H1 (cell line): ENCODE measurements at regions not wholly inside any gene's neighbourhood (a gene's known extent, or its start where the extent isn't known, plus 50 kb on each side); places are given as distances from the start of the nearest gene placed in this dataset.

Source experiments
- CTCF ChIA-PET: fragments of 300-600 bp; sonication (Branson Sonifier 250); formaldehyde crosslinking; loops from one replicate; lab custom pipeline; 2021; ENCODE audit not compliant: partially characterized antibody; lab: Charles Lee
- POLR2A ChIA-PET: fragments of 300-600 bp; sonication (Branson Sonifier 250); formaldehyde crosslinking; loops from one replicate; lab custom pipeline; 2021; ENCODE audit warnings: inconsistent platforms; ENCODE audit not compliant: partially characterized antibody; lab: Charles Lee
- DNase-seq, 2 experiments: peaks; one replicate each; pipeline versions ENCODE4 v3.0.0 to v3.0.0-alpha.2; 2010 to 2022; ENCODE audit warnings: low spot score in 2 of 2, low read depth in 1 of 2, mixed read lengths in 1 of 2
- FAIRE-seq: peaks from 2 replicates; lab custom pipeline; 2011; peaks lifted over from hg19 to GRCh38; lab: Jason Lieb, UNC
- H2AFZ ChIP-seq: 2 replicates; pipeline ENCODE4 v1.8.1; 2012; ENCODE audit warnings: low read length, inconsistent platforms
- H2AK5ac ChIP-seq: 2 replicates; pipeline ENCODE4 v1.6.1; 2013; ENCODE audit warnings: low read depth, low read length
- H2BK120ac ChIP-seq: replicated peaks from 2 replicates; pipeline ENCODE3; 2013; ENCODE audit warnings: low read depth, low read length, inconsistent platforms
- H2BK12ac ChIP-seq: 2 replicates; pipeline ENCODE4 v1.6.1; 2013; ENCODE audit warnings: low read depth, low read length
- H2BK15ac ChIP-seq: 2 replicates; pipeline ENCODE4 v1.6.1; 2013; ENCODE audit warnings: low read length
- H2BK20ac ChIP-seq: 2 replicates; pipeline ENCODE4 v1.6.1; 2013; ENCODE audit warnings: low read length
- H2BK5ac ChIP-seq: 2 replicates; pipeline ENCODE4 v1.6.1; 2013; ENCODE audit warnings: low read depth, low read length
- H3K14ac ChIP-seq: 2 replicates; pipeline ENCODE4 v1.6.1; 2013; ENCODE audit warnings: inconsistent platforms; ENCODE audit not compliant: insufficient read length
- H3K18ac ChIP-seq: 2 replicates; pipeline ENCODE4 v1.6.1; 2013; ENCODE audit warnings: low read length; ENCODE audit errors: extremely low read depth
- H3K23ac ChIP-seq: 2 replicates; pipeline ENCODE4 v1.6.1; 2013; ENCODE audit warnings: inconsistent platforms; ENCODE audit not compliant: insufficient read length
- H3K23me2 ChIP-seq: 2 replicates; pipeline ENCODE4 v1.6.1; 2013; ENCODE audit warnings: low read depth, low read length
- H3K27ac ChIP-seq: 2 replicates; pipeline ENCODE4 v1.6.1; 2011; ENCODE audit warnings: low read depth, low read length, inconsistent platforms
- H3K27me3 ChIP-seq, 4 experiments: replicated peaks in 1 of 4; 1 replicate in 1 of 4; 2 replicates in 3 of 4; pipeline versions ENCODE4 v1.6.1 to v1.8.1; 2011 to 2013; ENCODE audit warnings: low read length in 3 of 4, mild to moderate bottlenecking in 3 of 4, inconsistent platforms in 2 of 4, mixed read lengths in 2 of 4, moderate library complexity in 1 of 4; ENCODE audit not compliant: control insufficient read depth in 3 of 4, insufficient read depth in 3 of 4; ENCODE audit errors: extremely low read depth in 1 of 4
- H3K36me3 ChIP-seq, 4 experiments: 2 replicates each; pipeline versions ENCODE4 v1.6.1 to v1.8.1; 2011 to 2013; ENCODE audit warnings: mild to moderate bottlenecking in 4 of 4, low read length in 3 of 4, moderate library complexity in 2 of 4, control low read depth in 1 of 4, inconsistent platforms in 1 of 4; ENCODE audit not compliant: insufficient read depth in 4 of 4, control insufficient read depth in 2 of 4
- H3K4ac ChIP-seq: replicated peaks from 2 replicates; pipeline ENCODE3; 2013; ENCODE audit warnings: low read length, low read depth, mixed read lengths, inconsistent platforms; ENCODE audit not compliant: insufficient read length
- H3K4me1 ChIP-seq, 4 experiments: replicated peaks in 1 of 4; 1 replicate in 1 of 4; 2 replicates in 3 of 4; pipeline versions ENCODE4 v1.6.1 to v1.8.1; 2011 to 2013; ENCODE audit warnings: low read length in 3 of 4, inconsistent platforms in 2 of 4, mixed read lengths in 1 of 4; ENCODE audit not compliant: insufficient read depth in 4 of 4, control insufficient read depth in 3 of 4
- H3K4me2 ChIP-seq, 2 experiments: 2 replicates each; pipeline versions ENCODE4 v1.6.1 to v1.8.1; 2011 to 2013; ENCODE audit warnings: low read depth in 2 of 2, low read length in 2 of 2, control low read depth in 1 of 2, inconsistent platforms in 1 of 2, mild to moderate bottlenecking in 1 of 2; ENCODE audit not compliant: insufficient read depth in 1 of 2
- H3K4me3 ChIP-seq, 4 experiments: fragments of 200-600, 300-600 bp in 1 of 4; sonication (generic), shearing (Covaris generic), sonication (Bioruptor Twin) in 1 of 4; 2 replicates each; pipeline versions ENCODE4 v1.5.1 to v1.8.1; 2011 to 2016; ENCODE audit warnings: low read length in 4 of 4, low read depth in 3 of 4, control low read depth in 2 of 4, inconsistent platforms in 2 of 4, mild to moderate bottlenecking in 2 of 4, mixed read lengths in 1 of 4, moderate library complexity in 1 of 4; ENCODE audit not compliant: insufficient read depth in 2 of 4; ENCODE audit errors: extremely low read depth in 1 of 4
- H3K56ac ChIP-seq: replicated peaks from 2 replicates; pipeline ENCODE3; 2013; ENCODE audit warnings: low read depth, mild to moderate bottlenecking, mixed read lengths, low read length, inconsistent platforms; ENCODE audit not compliant: insufficient read length
- H3K79me1 ChIP-seq: 2 replicates; pipeline ENCODE4 v1.6.1; 2013; ENCODE audit warnings: low read depth, low read length, control low read depth
- H3K79me2 ChIP-seq, 2 experiments: 2 replicates each; pipeline versions ENCODE4 v1.6.1 to v1.8.1; 2012 to 2013; ENCODE audit warnings: low read length in 2 of 2, mild to moderate bottlenecking in 2 of 2, inconsistent platforms in 1 of 2; ENCODE audit not compliant: insufficient read depth in 2 of 2, control insufficient read depth in 1 of 2
- H3K9ac ChIP-seq, 4 experiments: replicated peaks in 1 of 4; 1 replicate in 1 of 4; 2 replicates in 3 of 4; pipeline versions ENCODE4 v1.6.1 to v1.8.1; 2011 to 2013; ENCODE audit warnings: low read depth in 3 of 4, low read length in 3 of 4, control low read depth in 2 of 4, mild to moderate bottlenecking in 2 of 4, moderate library complexity in 2 of 4, inconsistent platforms in 1 of 4; ENCODE audit errors: extremely low read depth in 1 of 4
- H3K9me3 ChIP-seq, 2 experiments: 2 replicates each; pipeline versions ENCODE4 v1.6.1 to v1.8.1; 2012 to 2013; ENCODE audit warnings: mild to moderate bottlenecking in 2 of 2, moderate library complexity in 2 of 2, control low read depth in 1 of 2, inconsistent platforms in 1 of 2, low read depth in 1 of 2, low read length in 1 of 2, mixed read lengths in 1 of 2; ENCODE audit not compliant: insufficient read depth in 2 of 2
- H4K20me1 ChIP-seq, 2 experiments: replicated peaks in 1 of 2; 2 replicates each; pipeline versions ENCODE3 to v1.8.1; 2011 to 2013; ENCODE audit warnings: inconsistent platforms in 2 of 2, low read length in 2 of 2, mild to moderate bottlenecking in 1 of 2; ENCODE audit not compliant: insufficient read depth in 2 of 2, control insufficient read depth in 1 of 2
- H4K5ac ChIP-seq: 2 replicates; pipeline ENCODE4 v1.6.1; 2013; ENCODE audit warnings: low read length, low read depth, mixed read lengths, inconsistent platforms; ENCODE audit not compliant: insufficient read length
- H4K8ac ChIP-seq: 2 replicates; pipeline ENCODE4 v1.8.0; 2013; ENCODE audit warnings: mild to moderate bottlenecking, moderate library complexity, low read length, inconsistent platforms; ENCODE audit not compliant: insufficient read depth; ENCODE audit errors: extremely low read depth
- H4K91ac ChIP-seq: replicated peaks from 2 replicates; pipeline ENCODE3; 2013; ENCODE audit warnings: low read length, mixed read lengths, inconsistent platforms; ENCODE audit not compliant: insufficient read length
- CHD2 ChIP-seq: IDR thresholded peaks from 2 replicates; pipeline ENCODE4 v1.6.1; 2012; ENCODE audit warnings: low read length, improper control_type of control experiment
- FOSL1 ChIP-seq: IDR thresholded peaks from 2 replicates; pipeline ENCODE4 v1.6.1; 2011; ENCODE audit warnings: mild to moderate bottlenecking, low read depth, low read length, moderate library complexity; ENCODE audit not compliant: insufficient read depth
- KDM5A ChIP-seq: fragments of 200-600 bp; IDR thresholded peaks from 2 replicates; pipeline ENCODE4 v1.7.1; 2012; ENCODE audit warnings: mild to moderate bottlenecking, low read length, inconsistent platforms, mixed read lengths
- RBBP5 ChIP-seq: IDR thresholded peaks from 2 replicates; pipeline ENCODE4 v1.7.1; 2012; ENCODE audit warnings: low read depth, mild to moderate bottlenecking, inconsistent platforms, low read length, moderate library complexity, borderline replicate concordance
- SIRT6 ChIP-seq: IDR thresholded peaks from one replicate; pipeline ENCODE4 v1.7.1; 2012; ENCODE audit warnings: low read length, inconsistent platforms
- SP2 ChIP-seq: IDR thresholded peaks from 2 replicates; pipeline ENCODE4 v1.6.1; 2012; ENCODE audit warnings: mild to moderate bottlenecking, low read length, inconsistent platforms
- SUZ12 ChIP-seq: fragments of 200-600 bp; sonication (generic); IDR thresholded peaks from 2 replicates; pipeline ENCODE4 v1.6.1; 2012; ENCODE audit warnings: mild to moderate bottlenecking, inconsistent platforms, low read length, moderate library complexity, mixed read lengths
- WGBS, 2 experiments: shearing (Covaris generic) in 1 of 2; methylation state at CpG; one replicate each; pipeline versions ENCODE4 v1.1.6 to v1.1.7; 2013 to 2015; ENCODE audit warnings: low lambda C conversion rate in 2 of 2, mixed read lengths in 2 of 2, inconsistent platforms in 1 of 2, low coverage in 1 of 2, missing lambda C conversion rate in 1 of 2; ENCODE audit not compliant: insufficient replicate concordance in 2 of 2, insufficient coverage in 1 of 2, insufficient read length in 1 of 2; ENCODE audit errors: extremely low coverage in 1 of 2, missing lambda C conversion rate in 1 of 2; 5-methylcytosine and 5-hydroxymethylcytosine counted together
- TF ChIP-seq, protein P1 (sequence below): IDR thresholded peaks from 2 replicates; pipeline ENCODE4 v1.6.1; 2012; ENCODE audit warnings: low read length, inconsistent platforms
- TF ChIP-seq, protein P2 (sequence below), 3 experiments: IDR thresholded peaks; 1 replicate in 2 of 3; 2 replicates in 1 of 3; pipeline versions ENCODE4 v1.5.1 to v1.6.1; 2011; ENCODE audit warnings: low read length in 3 of 3, mild to moderate bottlenecking in 3 of 3, inconsistent platforms in 2 of 3, low read depth in 1 of 3, moderate library complexity in 1 of 3; ENCODE audit not compliant: insufficient read depth in 1 of 3; ENCODE audit errors: control extremely low read depth in 1 of 3

DNA sequence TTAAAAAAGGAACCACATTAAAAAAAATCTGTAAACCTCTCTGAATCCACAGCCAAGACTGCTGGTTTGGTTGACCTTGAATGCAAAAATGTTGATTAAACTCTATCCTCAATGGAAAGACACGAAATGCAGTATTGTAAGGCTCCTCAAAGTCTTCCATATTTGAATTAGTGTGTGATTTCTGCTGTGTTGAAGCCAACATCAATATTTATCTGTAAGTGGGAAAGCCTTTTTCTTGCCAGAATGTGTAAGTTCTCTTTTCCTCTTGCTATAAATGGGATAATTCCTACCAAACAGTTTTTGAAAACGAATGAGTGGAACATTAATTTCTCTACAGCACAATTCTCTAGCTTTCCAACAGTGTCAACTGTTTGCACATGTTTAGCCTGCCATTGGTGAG, 422.1 kb upstream of the TNC start:
- Histone ChIP-seq H3K36me3 (no peaks in the 10 kb centered on the region), H2AK5ac (no peak overlapping the region), H3K23me2 (no peaks in the 10 kb centered on the region), H3K23ac (no peak overlapping the region), H2AFZ (no peak overlapping the region), H2BK20ac (no peak overlapping the region), H3K79me1 (no peaks in the 10 kb centered on the region), H3K14ac (no peak overlapping the region), H4K20me1 (no peaks in the 10 kb centered on the region), H2BK5ac (no peak overlapping the region), H4K8ac (no peak overlapping the region), H2BK120ac (no peak overlapping the region), H3K4ac (no peak overlapping the region), H4K5ac (no peak overlapping the region), H3K56ac (no peak overlapping the region), H3K4me1 (no peaks in the 10 kb centered on the region), H4K91ac (no peak overlapping the region), H3K4me2 (no peak overlapping the region), H3K9ac (no peak overlapping the region), H3K27me3 (no peaks in the 10 kb centered on the region), H2BK12ac (no peak overlapping the region), H3K18ac (no peak overlapping the region), H3K9me3 (no peaks in the 10 kb centered on the region), H2BK15ac (no peak overlapping the region), H3K79me2 (no peaks in the 10 kb centered on the region), H3K4me3 (no peak overlapping the region), H3K27ac (no peak overlapping the region)
- CTCF ChIA-PET, result no interaction called here
- POLR2A ChIA-PET, result interaction anchor here (0.9 kb wide), 1 partner anchor 52 kb away, joined by 3 read pairs; no protein-coding TSS in a partner anchor
- TF ChIP-seq SUZ12, result no peak
- no peak for TF ChIP-seq SP2
- TF ChIP-seq FOSL1, result no peak
- TF ChIP-seq KDM5A, result no peak
- no peak for TF ChIP-seq CHD2
- TF ChIP-seq RBBP5, result no peak
- TF ChIP-seq, protein P1, sequence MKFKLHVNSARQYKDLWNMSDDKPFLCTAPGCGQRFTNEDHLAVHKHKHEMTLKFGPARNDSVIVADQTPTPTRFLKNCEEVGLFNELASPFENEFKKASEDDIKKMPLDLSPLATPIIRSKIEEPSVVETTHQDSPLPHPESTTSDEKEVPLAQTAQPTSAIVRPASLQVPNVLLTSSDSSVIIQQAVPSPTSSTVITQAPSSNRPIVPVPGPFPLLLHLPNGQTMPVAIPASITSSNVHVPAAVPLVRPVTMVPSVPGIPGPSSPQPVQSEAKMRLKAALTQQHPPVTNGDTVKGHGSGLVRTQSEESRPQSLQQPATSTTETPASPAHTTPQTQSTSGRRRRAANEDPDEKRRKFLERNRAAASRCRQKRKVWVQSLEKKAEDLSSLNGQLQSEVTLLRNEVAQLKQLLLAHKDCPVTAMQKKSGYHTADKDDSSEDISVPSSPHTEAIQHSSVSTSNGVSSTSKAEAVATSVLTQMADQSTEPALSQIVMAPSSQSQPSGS, result no peak
- TF ChIP-seq, protein P2, sequence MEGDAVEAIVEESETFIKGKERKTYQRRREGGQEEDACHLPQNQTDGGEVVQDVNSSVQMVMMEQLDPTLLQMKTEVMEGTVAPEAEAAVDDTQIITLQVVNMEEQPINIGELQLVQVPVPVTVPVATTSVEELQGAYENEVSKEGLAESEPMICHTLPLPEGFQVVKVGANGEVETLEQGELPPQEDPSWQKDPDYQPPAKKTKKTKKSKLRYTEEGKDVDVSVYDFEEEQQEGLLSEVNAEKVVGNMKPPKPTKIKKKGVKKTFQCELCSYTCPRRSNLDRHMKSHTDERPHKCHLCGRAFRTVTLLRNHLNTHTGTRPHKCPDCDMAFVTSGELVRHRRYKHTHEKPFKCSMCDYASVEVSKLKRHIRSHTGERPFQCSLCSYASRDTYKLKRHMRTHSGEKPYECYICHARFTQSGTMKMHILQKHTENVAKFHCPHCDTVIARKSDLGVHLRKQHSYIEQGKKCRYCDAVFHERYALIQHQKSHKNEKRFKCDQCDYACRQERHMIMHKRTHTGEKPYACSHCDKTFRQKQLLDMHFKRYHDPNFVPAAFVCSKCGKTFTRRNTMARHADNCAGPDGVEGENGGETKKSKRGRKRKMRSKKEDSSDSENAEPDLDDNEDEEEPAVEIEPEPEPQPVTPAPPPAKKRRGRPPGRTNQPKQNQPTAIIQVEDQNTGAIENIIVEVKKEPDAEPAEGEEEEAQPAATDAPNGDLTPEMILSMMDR (IDR thresholded peaks at IDR 0.05; ENCODE audit: control extremely low read depth in 1 of 3, insufficient read depth in 1 of 3, low read depth in 1 of 3, low read length in 3 of 3), result no peak
- no peak for TF ChIP-seq SIRT6
- no peak for DNase-seq
- FAIRE-seq, result peak; percentile 19
- WGBS, 2 experiments, result 91% methylated on average over 2 of the region's 2 CpGs; no CpG with 5 or more reads in 1 of the 2 experiments
